GM12873 (cell line): ENCODE measurements at regions not wholly inside any gene's neighbourhood (a gene's known extent, or its start where the extent isn't known, plus 50 kb on each side); places are given as distances from the start of the nearest gene placed in this dataset.

Source experiments
- TF ChIP-seq, protein P1 (sequence below): IDR thresholded peaks from 2 replicates; pipeline ENCODE4 v1.5.1; 2012; ENCODE audit warnings: low read depth, mild to moderate bottlenecking, moderate library complexity, low read length, control low read depth; ENCODE audit not compliant: insufficient read depth; ENCODE audit errors: missing control alignments

DNA sequence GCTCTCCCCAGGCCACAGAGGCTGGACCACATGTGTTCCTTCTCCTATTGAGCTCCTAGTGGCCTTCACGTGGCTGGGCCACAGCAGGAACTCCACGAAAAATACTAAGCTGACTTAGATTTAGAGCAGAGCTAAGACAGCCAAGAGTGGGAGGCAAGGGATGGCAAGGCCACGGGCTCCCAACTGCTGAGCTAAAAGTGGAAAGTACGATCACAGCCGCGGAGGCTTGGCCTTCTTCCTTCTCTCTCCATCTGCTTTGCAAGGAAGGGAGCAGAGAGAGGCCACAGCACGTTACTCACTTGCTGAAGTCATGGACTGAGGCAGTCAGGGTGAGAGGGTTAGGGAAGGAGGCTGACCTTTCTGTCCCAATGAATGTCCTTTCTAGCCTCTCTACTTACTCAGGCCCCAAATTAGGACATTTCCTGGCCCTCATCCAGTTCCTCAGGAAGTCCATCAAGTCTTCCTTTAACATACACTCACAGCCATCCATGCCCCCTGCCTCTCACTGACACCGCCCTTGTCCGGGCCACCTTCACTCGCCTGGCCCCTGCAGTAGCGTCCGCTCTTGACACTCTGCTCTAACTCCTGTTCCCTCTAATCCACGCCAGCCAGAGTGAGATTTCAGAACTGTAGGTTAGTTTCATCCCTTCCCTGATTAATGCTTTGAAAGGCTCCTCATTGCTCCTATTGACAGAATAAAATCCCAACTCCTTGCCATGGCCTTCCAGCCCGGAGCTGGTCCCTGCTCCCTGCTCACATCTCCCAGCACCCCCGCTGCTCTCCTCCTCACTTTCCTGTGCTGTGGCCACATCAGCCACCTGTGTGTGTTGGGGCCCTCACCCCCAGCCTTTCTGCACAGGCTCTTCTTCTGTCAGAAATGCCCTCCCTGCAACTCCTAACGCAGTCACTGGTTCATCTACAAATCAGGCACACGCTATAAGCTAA lies 204.2 kb downstream of the CYP26B1 start:
- TF ChIP-seq, protein P1, sequence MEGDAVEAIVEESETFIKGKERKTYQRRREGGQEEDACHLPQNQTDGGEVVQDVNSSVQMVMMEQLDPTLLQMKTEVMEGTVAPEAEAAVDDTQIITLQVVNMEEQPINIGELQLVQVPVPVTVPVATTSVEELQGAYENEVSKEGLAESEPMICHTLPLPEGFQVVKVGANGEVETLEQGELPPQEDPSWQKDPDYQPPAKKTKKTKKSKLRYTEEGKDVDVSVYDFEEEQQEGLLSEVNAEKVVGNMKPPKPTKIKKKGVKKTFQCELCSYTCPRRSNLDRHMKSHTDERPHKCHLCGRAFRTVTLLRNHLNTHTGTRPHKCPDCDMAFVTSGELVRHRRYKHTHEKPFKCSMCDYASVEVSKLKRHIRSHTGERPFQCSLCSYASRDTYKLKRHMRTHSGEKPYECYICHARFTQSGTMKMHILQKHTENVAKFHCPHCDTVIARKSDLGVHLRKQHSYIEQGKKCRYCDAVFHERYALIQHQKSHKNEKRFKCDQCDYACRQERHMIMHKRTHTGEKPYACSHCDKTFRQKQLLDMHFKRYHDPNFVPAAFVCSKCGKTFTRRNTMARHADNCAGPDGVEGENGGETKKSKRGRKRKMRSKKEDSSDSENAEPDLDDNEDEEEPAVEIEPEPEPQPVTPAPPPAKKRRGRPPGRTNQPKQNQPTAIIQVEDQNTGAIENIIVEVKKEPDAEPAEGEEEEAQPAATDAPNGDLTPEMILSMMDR = no peak

DNA sequence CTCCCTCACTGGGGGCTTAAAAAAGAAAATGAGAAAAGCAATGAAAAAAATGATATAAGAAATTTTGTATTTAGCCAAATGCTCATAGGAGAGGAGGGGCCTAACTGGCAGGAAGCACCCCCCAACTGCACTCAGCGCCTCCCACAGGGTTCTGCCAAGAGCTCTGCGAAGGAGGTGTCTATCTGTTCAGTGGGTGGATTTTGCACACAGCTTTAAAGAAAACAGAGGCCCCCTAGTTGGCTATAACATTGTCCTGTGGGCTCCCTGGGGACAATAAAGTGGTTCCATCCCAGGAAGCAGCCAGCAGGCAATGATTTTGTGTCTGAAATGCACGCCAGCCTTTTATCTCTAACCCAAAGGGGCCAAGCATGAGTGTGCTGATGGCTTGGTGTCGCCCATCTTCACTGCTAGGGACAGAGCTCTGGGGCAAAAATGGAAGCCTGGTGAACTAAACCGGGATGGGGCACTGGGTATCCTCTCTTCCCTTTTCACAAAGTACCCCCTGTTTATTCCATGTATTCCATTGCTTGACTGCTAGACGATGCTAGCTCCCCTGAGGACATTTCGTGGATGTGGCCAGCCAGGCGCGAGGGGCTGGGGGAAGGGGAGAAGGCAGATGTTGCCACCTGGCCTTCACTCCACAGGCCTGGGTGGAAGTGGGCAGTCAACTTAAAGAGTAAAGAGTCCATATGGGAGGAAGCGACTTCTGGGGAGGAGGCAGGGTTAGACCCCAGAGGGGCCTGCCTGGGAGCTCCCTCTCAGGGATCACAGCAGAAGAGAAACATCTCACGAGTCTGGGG lies 205.7 kb downstream of the CYP26B1 start:
- TF ChIP-seq, protein P1 = no peak

DNA sequence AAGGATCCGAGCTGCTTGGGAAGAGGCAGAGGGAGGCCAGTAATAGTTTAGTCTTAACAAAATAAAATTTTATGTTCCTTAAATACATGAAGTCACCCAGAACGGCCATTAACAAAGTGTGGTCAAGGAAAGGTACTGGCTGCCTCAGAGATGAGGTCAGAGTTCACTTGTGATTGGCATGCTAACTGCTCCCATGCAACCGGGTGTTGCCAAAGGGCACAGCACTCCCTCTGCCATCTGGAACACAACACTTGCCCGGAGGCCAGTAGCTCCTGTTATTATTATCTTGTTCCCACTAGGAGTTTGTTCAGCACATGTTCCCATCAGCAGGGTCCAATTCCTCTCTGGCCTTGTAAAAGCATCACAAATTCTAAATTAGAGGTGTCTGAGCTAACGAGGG lies 207.0 kb downstream of the CYP26B1 start:
- TF ChIP-seq, protein P1 = no peak

DNA sequence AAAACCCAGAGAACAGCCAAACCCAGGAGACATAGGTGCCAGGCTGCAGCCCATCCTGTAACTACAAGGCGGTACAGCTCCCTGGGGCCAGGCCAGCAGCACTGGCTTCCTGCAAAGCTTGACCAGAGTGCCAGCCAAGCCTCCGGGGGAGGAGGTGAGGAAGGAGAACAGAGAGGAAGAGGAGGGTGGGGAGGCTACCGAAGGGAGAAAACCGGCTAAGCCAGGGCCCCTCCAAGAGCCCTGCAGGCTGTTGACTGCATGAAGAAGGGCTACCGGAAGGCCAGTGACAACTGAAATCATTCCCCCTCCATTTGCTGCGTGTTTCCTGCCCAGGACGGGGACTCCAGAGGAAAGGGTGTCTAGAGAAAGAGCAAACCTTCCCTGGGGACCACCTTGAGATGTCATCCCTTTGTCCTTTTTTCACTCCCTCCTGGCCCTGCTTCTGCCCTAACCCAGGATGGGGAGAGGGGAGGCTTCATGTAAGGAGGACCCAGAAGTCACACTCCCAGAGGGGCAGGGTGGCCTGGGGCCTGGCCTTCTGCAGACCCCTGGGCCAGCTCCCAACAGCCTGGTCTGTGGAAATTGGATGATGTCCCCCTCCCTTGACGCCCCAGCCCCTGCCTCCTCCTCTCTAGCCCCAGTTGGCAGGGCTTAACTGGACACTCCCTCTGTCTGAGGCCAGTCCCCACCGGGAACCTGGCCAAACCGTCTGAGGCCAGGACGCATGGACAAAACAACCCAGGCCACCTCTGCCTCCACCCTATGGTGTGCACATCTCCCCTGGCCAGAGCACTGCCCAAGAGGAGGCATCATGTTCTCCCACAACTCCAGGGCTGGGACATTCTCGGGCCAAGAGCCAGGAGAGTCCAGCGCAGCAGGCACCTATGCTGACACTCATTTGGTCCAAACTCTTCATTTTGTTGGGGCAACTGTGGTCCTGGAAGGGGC lies 207.8 kb downstream of the CYP26B1 start:
- TF ChIP-seq, protein P1 = no peak

DNA sequence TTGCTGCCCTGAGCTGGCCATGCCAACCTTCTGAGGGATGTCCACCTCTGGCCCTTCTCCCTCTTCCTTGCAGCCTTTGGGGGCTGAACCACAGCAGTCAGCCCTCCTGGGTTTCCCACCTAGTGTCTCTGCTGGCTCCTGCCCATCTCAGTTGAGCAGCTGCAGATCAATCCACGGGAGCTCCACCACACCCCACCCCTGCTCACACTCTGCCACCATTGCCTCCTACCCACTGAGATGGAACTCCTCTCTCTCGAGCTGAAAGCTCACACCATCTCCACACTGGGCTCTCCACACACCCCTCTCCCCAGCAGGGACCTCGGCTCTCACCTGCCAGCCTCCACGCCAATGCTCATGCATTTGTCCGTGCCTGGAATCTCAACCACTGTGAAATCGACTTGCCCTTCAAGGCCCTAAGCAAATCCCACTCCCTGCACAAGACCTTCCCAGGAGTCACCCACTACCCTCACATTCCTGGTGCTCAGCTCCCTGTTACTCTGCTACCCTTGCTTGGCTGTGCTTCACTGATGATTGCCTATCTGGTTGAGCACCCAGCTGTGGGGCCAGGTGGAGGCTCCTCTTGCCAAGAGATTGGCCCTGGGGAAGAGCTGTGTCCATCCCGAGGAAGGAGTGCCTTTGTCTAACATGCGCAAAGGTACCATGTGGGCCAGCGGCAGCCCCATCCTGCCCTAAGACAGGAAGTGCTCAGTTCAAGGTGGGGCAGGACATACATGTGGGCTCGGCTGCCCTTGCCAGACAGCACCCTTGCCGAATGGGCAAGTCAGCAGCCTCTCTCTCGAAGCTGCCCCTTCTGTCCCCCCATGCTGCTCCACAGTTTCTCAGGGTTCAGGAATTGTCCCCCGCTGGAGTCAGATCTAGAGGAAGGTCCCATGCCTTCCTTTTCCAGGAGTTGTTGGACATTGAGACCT lies 208.7 kb downstream of the CYP26B1 start:
- TF ChIP-seq, protein P1 = no peak

DNA sequence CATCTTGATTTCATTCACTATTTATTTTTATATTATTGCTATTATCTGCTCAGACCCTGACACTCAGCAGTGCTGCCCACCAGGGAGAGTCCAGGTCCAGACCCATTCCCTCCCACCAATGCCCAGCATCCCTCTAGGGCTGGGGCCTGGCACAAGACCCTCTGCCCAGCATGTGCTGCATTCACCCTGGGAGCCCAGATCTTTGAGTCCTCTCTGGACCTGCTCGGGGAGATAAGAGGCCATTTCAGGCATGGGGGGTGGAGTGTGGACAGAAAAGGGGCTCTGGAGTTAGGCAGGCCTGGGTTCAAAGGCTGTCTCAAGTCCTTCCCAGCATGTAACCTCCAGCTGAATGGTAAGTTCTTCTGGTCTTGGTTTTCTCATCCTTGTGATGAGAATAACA lies 209.6 kb downstream of the CYP26B1 start:
- TF ChIP-seq, protein P1 = no peak
